NCI-H69 (cell line): ENCODE measurements at regions not wholly inside any gene's neighbourhood (a gene's known extent, or its start where the extent isn't known, plus 50 kb on each side); places are given as distances from the start of the nearest gene placed in this dataset.
"Not testable (repeated sequence)": the region's sequence is repeated elsewhere in the genome, so short reads cannot be mapped to it uniquely, and the experiment has no call there.

ENCODE experiments used
- DNase-seq: peaks from one replicate; lab custom pipeline; 2025; lab: John Stamatoyannopoulos, UW

GRCh38 chr2:195458936-195459335 is 198.1 kb upstream of the SLC39A10 start:
- DNase-seq, result no peak

GRCh38 chr2:195457873-195458272 is 199.2 kb upstream of the SLC39A10 start:
- DNase-seq, result no peak

- DNase-seq, result no peak
Measured at GRCh38 chr2:195456771-195457170, 200.3 kb upstream of the SLC39A10 start.

GRCh38 chr2:195451160-195451559 is 205.9 kb upstream of the SLC39A10 start:
- no peak for DNase-seq

GRCh38 chr2:195450552-195451113 is 206.4 kb upstream of the SLC39A10 start:
- peak; percentile 25 for DNase-seq

GRCh38 chr2:195447323-195447975 is 209.6 kb upstream of the SLC39A10 start:
- DNase-seq, result peak; percentile 45

- no peak for DNase-seq
Measured at GRCh38 chr2:195445639-195446038, 211.4 kb upstream of the SLC39A10 start.

- no peak for DNase-seq
Measured at GRCh38 chr2:195443926-195444325, 213.1 kb upstream of the SLC39A10 start.

- DNase-seq, result no peak
Measured at GRCh38 chr2:195442458-195443175, 214.4 kb upstream of the SLC39A10 start.

- DNase-seq, result no peak
Measured at GRCh38 chr2:195438692-195439091, 218.3 kb upstream of the SLC39A10 start.

GRCh38 chr2:195437521-195437920 is 219.5 kb upstream of the SLC39A10 start:
- no peak for DNase-seq

- no peak for DNase-seq
Measured at GRCh38 chr2:195434346-195434745, 222.7 kb upstream of the SLC39A10 start.

GRCh38 chr2:195433729-195434128 is 223.3 kb upstream of the SLC39A10 start:
- DNase-seq, result not testable (repeated sequence)

GRCh38 chr2:195428673-195429072 is 228.4 kb upstream of the SLC39A10 start:
- DNase-seq, result no peak

- DNase-seq, result no peak
Measured at GRCh38 chr2:195425328-195425727, 231.7 kb upstream of the SLC39A10 start.

GRCh38 chr2:195419033-195419432 is 238.0 kb upstream of the SLC39A10 start:
- no peak for DNase-seq

- peak; percentile 85 for DNase-seq
Measured at GRCh38 chr2:195414537-195415100, 242.4 kb upstream of the SLC39A10 start.

- DNase-seq, result peak; percentile 30
Measured at GRCh38 chr2:195413944-195414343, 243.1 kb upstream of the SLC39A10 start.

GRCh38 chr2:195413422-195413821 is 243.6 kb upstream of the SLC39A10 start:
- no peak for DNase-seq

GRCh38 chr2:195411219-195411687 is 245.8 kb upstream of the SLC39A10 start:
- DNase-seq, result no peak

- DNase-seq, result no peak
Measured at GRCh38 chr2:195410074-195410671, 246.9 kb upstream of the SLC39A10 start.

- DNase-seq, result no peak
Measured at GRCh38 chr2:195408811-195409210, 248.2 kb upstream of the SLC39A10 start.
